Liver (tissue), 8 donors: ENCODE measurements at regions not wholly inside any gene's neighbourhood (a gene's known extent, or its start where the extent isn't known, plus 50 kb on each side); places are given as distances from the start of the nearest gene placed in this dataset.

Experiments
- DNase-seq: peaks from one replicate; pipeline ENCODE4 v3.0.0-alpha.2; 2017; ENCODE audit warnings: low spot score
- H3K27ac ChIP-seq, 2 donors: one replicate each; pipeline ENCODE4 v1.7.0; 2013; ENCODE audit warnings: inconsistent platforms in 2 of 2, low read length in 2 of 2, control low read depth in 1 of 2, low read depth in 1 of 2, mild to moderate bottlenecking in 1 of 2
- H3K27me3 ChIP-seq, 4 donors: one replicate each; pipeline versions ENCODE4 v1.6.1 to v1.7.0; 2013; ENCODE audit warnings: low read length in 3 of 4, inconsistent platforms in 1 of 4, mild to moderate bottlenecking in 1 of 4, moderate library complexity in 1 of 4; ENCODE audit not compliant: control insufficient read depth in 4 of 4, insufficient read depth in 4 of 4
- H3K36me3 ChIP-seq, 4 donors: one replicate each; pipeline versions ENCODE4 v1.6.1 to v1.7.0; 2013; ENCODE audit warnings: low read length in 3 of 4, mild to moderate bottlenecking in 3 of 4, low read depth in 1 of 4, moderate library complexity in 1 of 4; ENCODE audit not compliant: control insufficient read depth in 4 of 4, insufficient read depth in 3 of 4
- H3K4me1 ChIP-seq, 4 donors: one replicate each; pipeline versions ENCODE4 v1.6.1 to v1.7.0; 2013; ENCODE audit warnings: low read length in 3 of 4, mild to moderate bottlenecking in 3 of 4, moderate library complexity in 1 of 4; ENCODE audit not compliant: control insufficient read depth in 4 of 4, insufficient read depth in 4 of 4
- H3K4me3 ChIP-seq, 3 donors: one replicate each; pipeline versions ENCODE4 v1.6.1 to v1.7.0; 2013; ENCODE audit warnings: low read length in 3 of 3, control low read depth in 1 of 3, low read depth in 1 of 3, mild to moderate bottlenecking in 1 of 3
- H3K9ac ChIP-seq, 2 donors: one replicate each; pipeline ENCODE4 v1.7.0; 2013; ENCODE audit warnings: low read length in 2 of 2, mild to moderate bottlenecking in 2 of 2, moderate library complexity in 2 of 2, control low read depth in 1 of 2, low read depth in 1 of 2
- H3K9me3 ChIP-seq, 4 donors: one replicate each; pipeline versions ENCODE4 v1.6.1 to v1.7.0; 2013; ENCODE audit warnings: low read length in 3 of 4; ENCODE audit not compliant: control insufficient read depth in 4 of 4
- FOXA1 ChIP-seq: IDR thresholded peaks from 2 replicates; pipeline ENCODE4 v1.6.1; 2016; ENCODE audit warnings: antibody characterized with exemption
- FOXA2 ChIP-seq: IDR thresholded peaks from 2 replicates; pipeline ENCODE4 v1.6.1; 2016; ENCODE audit warnings: antibody characterized with exemption
- GABPA ChIP-seq, 2 donors: IDR thresholded peaks in 1 of 2; conservative IDR thresholded peaks in 1 of 2; 2 replicates each; pipeline ENCODE4 v1.6.1; 2016; ENCODE audit warnings: antibody characterized with exemption in 2 of 2, mild to moderate bottlenecking in 1 of 2, moderate library complexity in 1 of 2
- HNF4A ChIP-seq, 2 donors: conservative IDR thresholded peaks; 2 replicates each; pipeline ENCODE4 v1.6.1; 2016; ENCODE audit warnings: antibody characterized with exemption in 2 of 2, mild to moderate bottlenecking in 2 of 2
- HNF4G ChIP-seq: IDR thresholded peaks from 2 replicates; pipeline ENCODE4 v1.6.1; 2016; ENCODE audit warnings: antibody characterized with exemption
- JUND ChIP-seq, 2 donors: IDR thresholded peaks; 2 replicates each; pipeline ENCODE4 v1.6.1; 2016; ENCODE audit warnings: antibody characterized with exemption in 2 of 2
- NR2F2 ChIP-seq: IDR thresholded peaks from 2 replicates; pipeline ENCODE4 v1.6.1; 2016; ENCODE audit warnings: antibody characterized with exemption
- RAD21 ChIP-seq, 2 donors: IDR thresholded peaks; 2 replicates each; pipeline ENCODE4 v1.6.1; 2016; ENCODE audit warnings: antibody characterized with exemption in 2 of 2, mild to moderate bottlenecking in 2 of 2
- RXRA ChIP-seq, 2 donors: IDR thresholded peaks; 2 replicates each; pipeline ENCODE4 v1.6.1; 2017 to 2018; ENCODE audit warnings: antibody characterized with exemption in 2 of 2, mild to moderate bottlenecking in 1 of 2
- TAF1 ChIP-seq: conservative IDR thresholded peaks from 2 replicates; pipeline ENCODE4 v1.6.1; 2016; ENCODE audit warnings: antibody characterized with exemption, mild to moderate bottlenecking
- YY1 ChIP-seq: IDR thresholded peaks from 2 replicates; pipeline ENCODE4 v1.6.1; 2016; ENCODE audit warnings: antibody characterized with exemption, mild to moderate bottlenecking
- WGBS: extraction: QIAGEN DNeasy Blood & Tissue Kit; methylation state at CpG from one replicate; pipeline ENCODE4 v1.1.7; 2013; 5-methylcytosine and 5-hydroxymethylcytosine counted together
- TF ChIP-seq, protein P1 (sequence below): IDR thresholded peaks from 2 replicates; pipeline ENCODE4 v1.6.1; 2016; ENCODE audit warnings: antibody characterized with exemption
- TF ChIP-seq, protein P2 (sequence below): IDR thresholded peaks from 2 replicates; pipeline ENCODE4 v1.6.1; 2016; ENCODE audit warnings: antibody characterized with exemption, mild to moderate bottlenecking
- TF ChIP-seq, protein P3 (sequence below): fragments of 150-350 bp; IDR thresholded peaks from 2 replicates; pipeline ENCODE4 v1.5.1; 2017; ENCODE audit warnings: improper control_type of control experiment, low read depth, low read length; ENCODE audit not compliant: missing input control
- TF ChIP-seq, protein P4 (sequence below): IDR thresholded peaks from 2 replicates; pipeline ENCODE4 v1.6.1; 2016; ENCODE audit warnings: antibody characterized with exemption
- TF ChIP-seq, protein P5 (sequence below): IDR thresholded peaks from 2 replicates; pipeline ENCODE4 v1.6.1; 2016; ENCODE audit warnings: antibody characterized with exemption
- donor health status: healthy.
- donor health status: healthy.
- donor health status: healthy.
- donor health status: healthy.
- donor health status: healthy.

DNA sequence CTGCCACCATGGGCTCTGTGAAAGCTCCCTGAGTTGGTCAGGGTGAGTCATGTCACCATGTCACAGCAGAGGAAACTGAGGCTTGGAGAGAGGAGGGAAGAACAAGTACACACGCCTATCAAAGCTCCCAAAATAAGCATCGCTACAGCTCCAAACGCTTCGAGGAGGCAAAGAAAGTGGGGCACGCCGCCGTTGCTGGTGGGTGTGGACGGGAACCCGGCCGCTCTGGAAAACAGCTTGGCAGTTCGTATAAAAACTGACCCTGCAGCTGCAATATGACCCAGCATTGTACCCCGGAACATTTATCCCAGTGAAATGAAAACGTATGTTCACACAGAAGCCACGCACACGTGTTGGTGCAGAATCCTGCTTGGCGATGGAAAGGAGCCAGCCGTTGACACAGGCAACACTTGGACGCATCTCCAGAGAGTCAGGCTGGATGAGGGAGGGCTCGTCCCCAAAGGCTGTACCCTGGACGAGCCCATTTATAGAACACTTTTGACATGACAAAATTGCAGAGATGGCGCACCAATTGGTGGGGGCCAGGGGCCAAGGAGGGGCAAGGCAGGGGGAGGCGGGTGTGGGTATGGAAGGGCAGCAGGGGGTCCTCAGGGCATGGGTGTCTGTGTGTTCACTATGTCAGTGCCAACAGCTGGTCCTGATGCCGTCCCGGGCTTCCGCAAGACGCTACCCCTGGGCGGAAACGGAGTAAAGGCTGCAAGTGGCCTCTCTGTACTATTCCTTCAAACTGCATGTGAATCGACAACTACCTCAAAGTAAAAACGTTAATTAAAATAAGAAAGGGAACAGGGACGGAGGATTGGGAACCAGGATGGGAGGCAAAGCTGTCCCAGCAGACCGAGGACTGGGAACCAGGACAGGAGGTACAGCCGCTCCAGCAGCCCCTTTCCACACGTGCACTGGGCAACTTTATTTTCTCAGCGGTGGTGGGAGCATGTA is 173.0 kb downstream of the OLFM1 start:
- H3K4me3 ChIP-seq: no peak overlapping the region
- no peaks in the 10 kb centered on the region for H3K27me3 ChIP-seq
- no peak for DNase-seq
- peaks cover 0 to 2% (median 0%) of the 10 kb centered on the region in 4 donors for H3K4me1 ChIP-seq
- no peak overlapping the region for H3K9ac ChIP-seq
- no peak overlapping the region for H3K27ac ChIP-seq
- H3K9me3 ChIP-seq: no peaks in the 10 kb centered on the region
- WGBS: 70% methylated on average over 35 of the region's 35 CpGs
- H3K36me3 ChIP-seq: no peaks in the 10 kb centered on the region
- TF ChIP-seq, protein P1, sequence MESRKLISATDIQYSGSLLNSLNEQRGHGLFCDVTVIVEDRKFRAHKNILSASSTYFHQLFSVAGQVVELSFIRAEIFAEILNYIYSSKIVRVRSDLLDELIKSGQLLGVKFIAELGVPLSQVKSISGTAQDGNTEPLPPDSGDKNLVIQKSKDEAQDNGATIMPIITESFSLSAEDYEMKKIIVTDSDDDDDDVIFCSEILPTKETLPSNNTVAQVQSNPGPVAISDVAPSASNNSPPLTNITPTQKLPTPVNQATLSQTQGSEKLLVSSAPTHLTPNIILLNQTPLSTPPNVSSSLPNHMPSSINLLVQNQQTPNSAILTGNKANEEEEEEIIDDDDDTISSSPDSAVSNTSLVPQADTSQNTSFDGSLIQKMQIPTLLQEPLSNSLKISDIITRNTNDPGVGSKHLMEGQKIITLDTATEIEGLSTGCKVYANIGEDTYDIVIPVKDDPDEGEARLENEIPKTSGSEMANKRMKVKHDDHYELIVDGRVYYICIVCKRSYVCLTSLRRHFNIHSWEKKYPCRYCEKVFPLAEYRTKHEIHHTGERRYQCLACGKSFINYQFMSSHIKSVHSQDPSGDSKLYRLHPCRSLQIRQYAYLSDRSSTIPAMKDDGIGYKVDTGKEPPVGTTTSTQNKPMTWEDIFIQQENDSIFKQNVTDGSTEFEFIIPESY: no peak
- TF ChIP-seq RAD21 (IDR thresholded peaks at IDR 0.05) (no peak), GABPA (IDR thresholded peaks at IDR 0.05 in 1 of 2, conservative IDR thresholded peaks at IDR 0.05 in 1 of 2) (no peak), FOXA1 (no peak), HNF4G (no peak), NR2F2 (no peak)
- TF ChIP-seq, protein P2, sequence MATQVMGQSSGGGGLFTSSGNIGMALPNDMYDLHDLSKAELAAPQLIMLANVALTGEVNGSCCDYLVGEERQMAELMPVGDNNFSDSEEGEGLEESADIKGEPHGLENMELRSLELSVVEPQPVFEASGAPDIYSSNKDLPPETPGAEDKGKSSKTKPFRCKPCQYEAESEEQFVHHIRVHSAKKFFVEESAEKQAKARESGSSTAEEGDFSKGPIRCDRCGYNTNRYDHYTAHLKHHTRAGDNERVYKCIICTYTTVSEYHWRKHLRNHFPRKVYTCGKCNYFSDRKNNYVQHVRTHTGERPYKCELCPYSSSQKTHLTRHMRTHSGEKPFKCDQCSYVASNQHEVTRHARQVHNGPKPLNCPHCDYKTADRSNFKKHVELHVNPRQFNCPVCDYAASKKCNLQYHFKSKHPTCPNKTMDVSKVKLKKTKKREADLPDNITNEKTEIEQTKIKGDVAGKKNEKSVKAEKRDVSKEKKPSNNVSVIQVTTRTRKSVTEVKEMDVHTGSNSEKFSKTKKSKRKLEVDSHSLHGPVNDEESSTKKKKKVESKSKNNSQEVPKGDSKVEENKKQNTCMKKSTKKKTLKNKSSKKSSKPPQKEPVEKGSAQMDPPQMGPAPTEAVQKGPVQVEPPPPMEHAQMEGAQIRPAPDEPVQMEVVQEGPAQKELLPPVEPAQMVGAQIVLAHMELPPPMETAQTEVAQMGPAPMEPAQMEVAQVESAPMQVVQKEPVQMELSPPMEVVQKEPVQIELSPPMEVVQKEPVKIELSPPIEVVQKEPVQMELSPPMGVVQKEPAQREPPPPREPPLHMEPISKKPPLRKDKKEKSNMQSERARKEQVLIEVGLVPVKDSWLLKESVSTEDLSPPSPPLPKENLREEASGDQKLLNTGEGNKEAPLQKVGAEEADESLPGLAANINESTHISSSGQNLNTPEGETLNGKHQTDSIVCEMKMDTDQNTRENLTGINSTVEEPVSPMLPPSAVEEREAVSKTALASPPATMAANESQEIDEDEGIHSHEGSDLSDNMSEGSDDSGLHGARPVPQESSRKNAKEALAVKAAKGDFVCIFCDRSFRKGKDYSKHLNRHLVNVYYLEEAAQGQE: no peak
- TF ChIP-seq, protein P3, sequence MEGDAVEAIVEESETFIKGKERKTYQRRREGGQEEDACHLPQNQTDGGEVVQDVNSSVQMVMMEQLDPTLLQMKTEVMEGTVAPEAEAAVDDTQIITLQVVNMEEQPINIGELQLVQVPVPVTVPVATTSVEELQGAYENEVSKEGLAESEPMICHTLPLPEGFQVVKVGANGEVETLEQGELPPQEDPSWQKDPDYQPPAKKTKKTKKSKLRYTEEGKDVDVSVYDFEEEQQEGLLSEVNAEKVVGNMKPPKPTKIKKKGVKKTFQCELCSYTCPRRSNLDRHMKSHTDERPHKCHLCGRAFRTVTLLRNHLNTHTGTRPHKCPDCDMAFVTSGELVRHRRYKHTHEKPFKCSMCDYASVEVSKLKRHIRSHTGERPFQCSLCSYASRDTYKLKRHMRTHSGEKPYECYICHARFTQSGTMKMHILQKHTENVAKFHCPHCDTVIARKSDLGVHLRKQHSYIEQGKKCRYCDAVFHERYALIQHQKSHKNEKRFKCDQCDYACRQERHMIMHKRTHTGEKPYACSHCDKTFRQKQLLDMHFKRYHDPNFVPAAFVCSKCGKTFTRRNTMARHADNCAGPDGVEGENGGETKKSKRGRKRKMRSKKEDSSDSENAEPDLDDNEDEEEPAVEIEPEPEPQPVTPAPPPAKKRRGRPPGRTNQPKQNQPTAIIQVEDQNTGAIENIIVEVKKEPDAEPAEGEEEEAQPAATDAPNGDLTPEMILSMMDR: no peak

DNA sequence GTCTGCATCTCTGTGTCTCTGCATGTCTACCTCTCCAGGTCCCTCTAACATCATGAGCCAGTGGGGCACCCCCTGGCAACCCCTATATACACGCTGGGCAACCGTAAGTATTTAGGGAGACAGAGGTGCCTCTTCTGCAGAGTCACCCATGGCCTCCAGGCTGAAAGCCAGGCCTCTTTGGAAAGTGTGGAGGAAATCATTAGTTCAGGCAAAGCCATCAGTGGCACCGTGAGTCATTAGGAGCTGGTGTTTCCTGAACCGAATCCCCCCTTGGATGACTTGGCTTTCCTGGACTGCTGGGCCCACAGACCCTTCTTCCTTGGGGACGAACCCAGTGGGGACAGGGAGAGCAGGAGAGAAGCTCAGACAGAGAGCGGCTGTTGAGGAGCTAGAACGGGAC is 174.8 kb downstream of the OLFM1 start:
- WGBS: 72% methylated on average over 7 of the region's 7 CpGs
- DNase-seq: no peak
- H3K27ac ChIP-seq: no peak overlapping the region
- no peaks in the 10 kb centered on the region for H3K36me3 ChIP-seq
- H3K9me3 ChIP-seq: no peaks in the 10 kb centered on the region
- H3K4me1 ChIP-seq: peaks cover 0 to 2% (median 0%) of the 10 kb centered on the region in 4 donors
- H3K4me3 ChIP-seq: no peak overlapping the region
- H3K9ac ChIP-seq: no peak overlapping the region
- H3K27me3 ChIP-seq: no peaks in the 10 kb centered on the region
- no peak for TF ChIP-seq HNF4A (conservative IDR thresholded peaks at IDR 0.05)
- TF ChIP-seq YY1: no peak
- no peak for TF ChIP-seq FOXA1
- no peak for TF ChIP-seq TAF1
- no peak for TF ChIP-seq GABPA (IDR thresholded peaks at IDR 0.05 in 1 of 2, conservative IDR thresholded peaks at IDR 0.05 in 1 of 2)
- TF ChIP-seq RXRA (IDR thresholded peaks at IDR 0.05): no peak
- TF ChIP-seq, protein P4, sequence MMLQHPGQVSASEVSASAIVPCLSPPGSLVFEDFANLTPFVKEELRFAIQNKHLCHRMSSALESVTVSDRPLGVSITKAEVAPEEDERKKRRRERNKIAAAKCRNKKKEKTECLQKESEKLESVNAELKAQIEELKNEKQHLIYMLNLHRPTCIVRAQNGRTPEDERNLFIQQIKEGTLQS: no peak
- no peak for TF ChIP-seq NR2F2
- TF ChIP-seq, protein P5, sequence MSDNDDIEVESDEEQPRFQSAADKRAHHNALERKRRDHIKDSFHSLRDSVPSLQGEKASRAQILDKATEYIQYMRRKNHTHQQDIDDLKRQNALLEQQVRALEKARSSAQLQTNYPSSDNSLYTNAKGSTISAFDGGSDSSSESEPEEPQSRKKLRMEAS: no peak
- no peak for TF ChIP-seq FOXA2
- TF ChIP-seq, protein P1: no peak
- TF ChIP-seq HNF4G: no peak
- TF ChIP-seq JUND (IDR thresholded peaks at IDR 0.05): no peak
- no peak for TF ChIP-seq RAD21 (IDR thresholded peaks at IDR 0.05)
